NB4 (cell line): ENCODE measurements at regions not wholly inside any gene's neighbourhood (a gene's known extent, or its start where the extent isn't known, plus 50 kb on each side); places are given as distances from the start of the nearest gene placed in this dataset.

ENCODE experiments used
- DNase-seq: peaks from one replicate; pipeline ENCODE4 v3.0.0; 2010; ENCODE audit warnings: low read depth
- H3K4me3 ChIP-seq: one replicate; pipeline ENCODE4 v1.5.1; 2011; ENCODE audit warnings: mild to moderate bottlenecking, low read depth, low read length, moderate library complexity
- CTCF ChIP-seq: IDR thresholded peaks from one replicate; pipeline ENCODE4 v1.5.1; 2012; ENCODE audit warnings: low read depth, low read length
- MAX ChIP-seq: IDR thresholded peaks from 2 replicates; pipeline ENCODE4 v1.6.1; 2011; ENCODE audit warnings: low read depth, low read length
- MYC ChIP-seq: IDR thresholded peaks from 2 replicates; pipeline ENCODE4 v1.6.1; 2011; ENCODE audit warnings: low read depth, low read length
- POLR2A ChIP-seq: IDR thresholded peaks from 2 replicates; pipeline ENCODE4 v1.6.1; 2011; ENCODE audit warnings: mild to moderate bottlenecking; ENCODE audit not compliant: insufficient read length; ENCODE audit errors: extremely low read depth

- H3K4me3 ChIP-seq: no peak overlapping the region
- DNase-seq: no peak
- TF ChIP-seq MYC (no peak), MAX (no peak), POLR2A (no peak), CTCF (no peak)
Measured at GRCh38 chr13:111422348-111422747, 101.9 kb downstream of the TEX29 start.

GRCh38 chr13:111423168-111423785 is 102.8 kb downstream of the TEX29 start:
- DNase-seq: peak; percentile 8
- H3K4me3 ChIP-seq: no peak overlapping the region
- TF ChIP-seq MYC: no peak
- no peak for TF ChIP-seq CTCF
- no peak for TF ChIP-seq POLR2A
- no peak for TF ChIP-seq MAX

GRCh38 chr13:111424134-111424533 is 103.7 kb downstream of the TEX29 start:
- no peak overlapping the region for H3K4me3 ChIP-seq
- no peak for DNase-seq
- TF ChIP-seq POLR2A (no peak), MAX (no peak), MYC (no peak), CTCF (no peak)

GRCh38 chr13:111425326-111425725 is 104.9 kb downstream of the TEX29 start:
- no peak for DNase-seq
- no peak for TF ChIP-seq POLR2A
- H3K4me3 ChIP-seq: no peak overlapping the region

GRCh38 chr13:111429064-111429558 is 108.7 kb downstream of the TEX29 start:
- no peak overlapping the region for H3K4me3 ChIP-seq
- peak; percentile 50 for DNase-seq
- TF ChIP-seq CTCF (peak; percentile 72), MAX (no peak)

GRCh38 chr13:111431206-111431605 is 110.8 kb downstream of the TEX29 start:
- no peak for TF ChIP-seq MAX
- no peak for TF ChIP-seq MYC
- TF ChIP-seq CTCF: no peak
- no peak for TF ChIP-seq POLR2A
- H3K4me3 ChIP-seq: no peak overlapping the region
- no peak for DNase-seq
